Suprapubic skin (tissue), 4 donors: ENCODE measurements at regions not wholly inside any gene's neighbourhood (a gene's known extent, or its start where the extent isn't known, plus 50 kb on each side); places are given as distances from the start of the nearest gene placed in this dataset.

Source experiments
- DNase-seq, 2 donors: peaks; one replicate each; pipeline ENCODE4 v3.0.0-alpha.2; 2019; ENCODE audit warnings: low spot score in 2 of 2
- H3K27ac ChIP-seq: fragments of 200-600 bp; sonication (generic); one replicate; pipeline ENCODE4 v1.5.1; 2019
- H3K27me3 ChIP-seq: fragments of 200-600 bp; sonication (generic); one replicate; pipeline ENCODE4 v1.5.1; 2019
- H3K36me3 ChIP-seq: fragments of 200-600 bp; sonication (generic); one replicate; pipeline ENCODE4 v1.5.1; 2019
- H3K4me1 ChIP-seq: fragments of 200-600 bp; sonication (generic); one replicate; pipeline ENCODE4 v1.5.1; 2019
- H3K4me3 ChIP-seq: fragments of 200-600 bp; sonication (generic); one replicate; pipeline ENCODE4 v1.5.1; 2019; ENCODE audit warnings: mild to moderate bottlenecking
- H3K9me3 ChIP-seq: fragments of 200-600 bp; sonication (generic); one replicate; pipeline ENCODE4 v1.5.1; 2019
- EP300 ChIP-seq: sonication (generic); formaldehyde crosslinking; IDR thresholded peaks from one replicate; pipeline ENCODE4 v1.6.1; 2017; ENCODE audit warnings: antibody characterized with exemption
- POLR2A ChIP-seq, 2 donors: fragments of 450-650 bp; IDR thresholded peaks; one replicate each; pipeline ENCODE4 v1.6.1; 2017; ENCODE audit warnings: antibody characterized with exemption in 2 of 2, mild to moderate bottlenecking in 2 of 2, moderate library complexity in 2 of 2
- POLR2AphosphoS5 ChIP-seq, 3 donors: sonication (generic); formaldehyde crosslinking; IDR thresholded peaks; one replicate each; pipeline ENCODE4 v1.6.1; 2017; ENCODE audit warnings: antibody characterized with exemption in 3 of 3
- WGBS: methylation state at CpG from one replicate; pipeline ENCODE4 v1.1.5; 2018; 5-methylcytosine and 5-hydroxymethylcytosine counted together
- TF ChIP-seq, protein P1 (sequence below), 2 donors: fragments of 200-600 bp in 1 of 2; fragments of 450-650 bp in 1 of 2; sonication (generic) in 1 of 2; IDR thresholded peaks; one replicate each; pipeline ENCODE4 v1.5.1; 2016 to 2019; ENCODE audit warnings: antibody characterized with exemption in 2 of 2, mild to moderate bottlenecking in 1 of 2, moderate library complexity in 1 of 2

DNA sequence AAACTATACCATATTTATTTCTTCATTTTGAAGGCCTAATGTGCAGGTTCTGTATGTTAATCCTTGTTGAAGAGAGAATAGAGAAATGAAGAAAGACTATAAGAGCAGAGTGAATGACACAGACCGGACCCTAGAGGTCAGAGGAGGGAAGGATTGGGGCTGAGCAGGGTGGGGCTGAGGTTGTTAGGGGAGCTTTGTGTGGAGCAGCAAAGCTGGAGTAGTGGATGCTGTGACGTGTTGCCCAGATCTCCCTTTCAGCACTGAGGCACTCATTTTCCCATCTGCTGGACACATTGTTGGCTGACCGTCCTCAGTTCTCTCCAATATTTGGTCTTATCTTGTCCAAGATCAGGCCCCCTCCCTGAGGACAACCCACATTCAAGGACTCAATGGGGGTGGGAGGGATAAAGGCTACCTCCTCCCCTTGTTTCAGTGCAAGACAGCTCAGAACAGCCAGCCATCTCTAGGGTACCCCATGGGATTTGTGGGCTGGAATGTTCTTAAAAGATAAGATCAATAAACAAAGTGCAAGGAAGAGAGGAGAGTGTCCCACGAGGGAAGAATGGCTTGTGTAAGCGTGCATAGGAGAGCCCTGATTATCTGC is 143.6 kb downstream of the TDRD15 start:
- no peak for DNase-seq
- Histone ChIP-seq H3K9me3 (no peaks in the 10 kb centered on the region), H3K27ac (no peak overlapping the region), H3K27me3 (no peaks in the 10 kb centered on the region), H3K4me3 (no peak overlapping the region), H3K4me1 (no peaks in the 10 kb centered on the region), H3K36me3 (no peaks in the 10 kb centered on the region)
- TF ChIP-seq, protein P1, sequence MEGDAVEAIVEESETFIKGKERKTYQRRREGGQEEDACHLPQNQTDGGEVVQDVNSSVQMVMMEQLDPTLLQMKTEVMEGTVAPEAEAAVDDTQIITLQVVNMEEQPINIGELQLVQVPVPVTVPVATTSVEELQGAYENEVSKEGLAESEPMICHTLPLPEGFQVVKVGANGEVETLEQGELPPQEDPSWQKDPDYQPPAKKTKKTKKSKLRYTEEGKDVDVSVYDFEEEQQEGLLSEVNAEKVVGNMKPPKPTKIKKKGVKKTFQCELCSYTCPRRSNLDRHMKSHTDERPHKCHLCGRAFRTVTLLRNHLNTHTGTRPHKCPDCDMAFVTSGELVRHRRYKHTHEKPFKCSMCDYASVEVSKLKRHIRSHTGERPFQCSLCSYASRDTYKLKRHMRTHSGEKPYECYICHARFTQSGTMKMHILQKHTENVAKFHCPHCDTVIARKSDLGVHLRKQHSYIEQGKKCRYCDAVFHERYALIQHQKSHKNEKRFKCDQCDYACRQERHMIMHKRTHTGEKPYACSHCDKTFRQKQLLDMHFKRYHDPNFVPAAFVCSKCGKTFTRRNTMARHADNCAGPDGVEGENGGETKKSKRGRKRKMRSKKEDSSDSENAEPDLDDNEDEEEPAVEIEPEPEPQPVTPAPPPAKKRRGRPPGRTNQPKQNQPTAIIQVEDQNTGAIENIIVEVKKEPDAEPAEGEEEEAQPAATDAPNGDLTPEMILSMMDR (IDR thresholded peaks at IDR 0.05) = no peak
- TF ChIP-seq POLR2AphosphoS5 (IDR thresholded peaks at IDR 0.05) (no peak), EP300 (no peak), POLR2A (IDR thresholded peaks at IDR 0.05) (no peak)
- WGBS = 74% methylated on average over 5 of the region's 5 CpGs

DNA sequence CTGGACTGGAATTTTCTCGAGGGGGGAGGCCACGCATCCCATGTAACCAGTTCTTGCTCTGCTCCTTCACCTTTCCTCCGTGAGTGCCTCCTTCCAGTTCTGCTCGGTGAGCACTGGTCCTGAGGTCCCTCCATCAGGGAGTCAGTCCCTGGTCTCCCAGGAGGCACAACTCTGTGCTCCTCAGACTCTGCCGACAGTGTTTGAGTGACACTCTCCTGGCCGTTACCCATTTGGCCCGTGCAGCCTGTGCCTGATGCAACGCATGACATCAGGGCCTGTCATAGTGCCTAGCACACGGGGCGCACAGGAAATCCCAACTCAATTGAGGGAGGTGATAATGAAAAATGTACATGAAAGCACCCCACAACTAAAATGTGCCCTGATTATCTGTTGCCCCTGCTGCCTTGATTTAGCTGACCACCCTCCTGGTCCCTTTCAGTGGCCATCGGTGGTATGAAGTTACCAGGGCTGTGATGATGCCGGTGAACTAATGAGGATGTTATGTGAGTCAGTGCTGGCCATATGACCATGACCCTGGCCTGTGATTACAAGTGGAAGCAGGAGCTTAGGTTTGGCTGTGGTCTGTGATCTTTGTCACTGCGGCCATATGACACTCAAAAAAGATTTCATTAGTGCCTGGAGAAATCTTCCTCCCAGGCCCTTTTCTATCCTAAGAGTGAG is 144.6 kb downstream of the TDRD15 start:
- Histone ChIP-seq H3K27ac (no peak overlapping the region), H3K4me1 (no peaks in the 10 kb centered on the region), H3K36me3 (no peaks in the 10 kb centered on the region), H3K27me3 (no peaks in the 10 kb centered on the region), H3K4me3 (no peak overlapping the region), H3K9me3 (no peaks in the 10 kb centered on the region)
- TF ChIP-seq, protein P1 (IDR thresholded peaks at IDR 0.05) = no peak
- TF ChIP-seq EP300 (no peak), POLR2AphosphoS5 (IDR thresholded peaks at IDR 0.05) (no peak), POLR2A (IDR thresholded peaks at IDR 0.05) (no peak)
- 92% methylated on average over 13 of the region's 13 CpGs for WGBS
- no peak for DNase-seq

DNA sequence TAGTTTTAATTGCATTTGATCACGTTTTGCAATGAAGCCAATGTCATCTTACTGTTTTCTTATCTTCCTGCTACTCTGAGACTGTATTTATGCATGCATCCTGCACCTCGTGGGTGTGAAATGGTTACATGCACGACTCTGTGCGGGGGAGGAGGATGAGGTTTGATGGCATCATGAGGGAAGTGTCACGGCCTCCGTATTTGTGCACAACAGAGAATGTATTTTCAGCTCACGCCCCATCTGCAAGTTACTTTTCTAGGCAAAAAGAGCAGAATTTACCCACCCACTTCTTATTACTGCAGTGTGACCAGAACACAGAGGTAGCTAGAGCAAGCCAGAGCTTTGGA is 145.1 kb downstream of the TDRD15 start:
- no peak overlapping the region for H3K4me3 ChIP-seq

DNA sequence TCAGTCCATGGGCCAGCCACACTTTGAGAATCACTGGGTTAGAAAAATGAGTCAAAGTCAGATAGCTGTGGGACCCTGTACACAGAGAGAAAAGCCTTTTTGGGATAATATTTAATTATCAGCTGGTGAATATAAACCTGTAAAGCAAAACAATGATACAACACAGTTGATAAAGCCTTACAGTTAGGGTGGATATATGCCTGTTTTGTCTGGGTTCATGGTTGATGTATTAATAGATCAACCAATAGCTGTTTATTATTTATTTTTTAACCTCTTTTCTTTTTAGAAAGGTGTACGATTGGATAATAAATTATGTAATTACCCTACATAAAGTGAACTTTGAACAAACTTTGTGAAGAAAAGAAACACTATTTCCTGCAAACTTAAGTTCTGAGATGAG is 145.6 kb downstream of the TDRD15 start:
- H3K4me1 ChIP-seq = no peaks in the 10 kb centered on the region
- H3K27me3 ChIP-seq = no peaks in the 10 kb centered on the region
- no peak overlapping the region for H3K27ac ChIP-seq
- TF ChIP-seq, protein P1 (IDR thresholded peaks at IDR 0.05) = no peak
- TF ChIP-seq POLR2A (IDR thresholded peaks at IDR 0.05) = no peak
- TF ChIP-seq POLR2AphosphoS5 (IDR thresholded peaks at IDR 0.05) = no peak
- TF ChIP-seq EP300 = no peak
- DNase-seq = no peak
- H3K36me3 ChIP-seq = no peaks in the 10 kb centered on the region
- no peaks in the 10 kb centered on the region for H3K9me3 ChIP-seq
- 81% methylated on average over 1 of the region's 1 CpG for WGBS
- H3K4me3 ChIP-seq = no peak overlapping the region

More for the DNA sequence above, 145.1 kb downstream of the TDRD15 start:
- no peaks in the 10 kb centered on the region for H3K36me3 ChIP-seq
- H3K27me3 ChIP-seq = no peaks in the 10 kb centered on the region
- no peak for DNase-seq
- WGBS = 77% methylated on average over 7 of the region's 7 CpGs
- no peak overlapping the region for H3K27ac ChIP-seq
- no peak for TF ChIP-seq EP300
- no peak for TF ChIP-seq POLR2A (IDR thresholded peaks at IDR 0.05)
- TF ChIP-seq POLR2AphosphoS5 (IDR thresholded peaks at IDR 0.05) = no peak
- TF ChIP-seq, protein P1 (IDR thresholded peaks at IDR 0.05) = no peak
- no peaks in the 10 kb centered on the region for H3K4me1 ChIP-seq
- H3K9me3 ChIP-seq = no peaks in the 10 kb centered on the region

DNA sequence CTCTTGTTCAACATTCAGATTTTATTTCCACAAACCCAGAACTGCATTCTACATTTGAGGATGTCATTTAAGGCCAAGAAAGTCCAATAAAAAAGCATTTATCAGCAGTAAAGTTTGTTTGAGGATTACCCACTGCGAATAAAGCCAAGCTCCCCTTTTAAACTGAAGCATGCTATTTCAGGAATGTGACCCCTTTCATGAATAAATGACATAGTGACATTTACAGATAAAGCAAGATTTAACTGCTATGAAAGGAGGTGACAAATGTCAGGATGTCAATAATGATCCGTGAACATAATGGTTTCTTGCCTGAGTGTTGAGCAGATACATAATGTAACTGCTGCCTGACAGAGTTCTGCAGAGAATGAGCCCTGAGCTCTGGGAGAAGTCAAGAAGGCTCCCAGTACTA is 146.3 kb downstream of the TDRD15 start:
- no peaks in the 10 kb centered on the region for H3K4me1 ChIP-seq
- H3K27me3 ChIP-seq = no peaks in the 10 kb centered on the region
- no peaks in the 10 kb centered on the region for H3K9me3 ChIP-seq
- H3K36me3 ChIP-seq = no peaks in the 10 kb centered on the region
- DNase-seq = no peak
- no peak overlapping the region for H3K27ac ChIP-seq
- no peak overlapping the region for H3K4me3 ChIP-seq
- TF ChIP-seq, protein P1 (IDR thresholded peaks at IDR 0.05) = no peak
- TF ChIP-seq POLR2AphosphoS5 (IDR thresholded peaks at IDR 0.05) = no peak
- no peak for TF ChIP-seq EP300
- no peak for TF ChIP-seq POLR2A (IDR thresholded peaks at IDR 0.05)
- WGBS = 73% methylated on average over 2 of the region's 2 CpGs
